H1 (cell line): ENCODE measurements at regions not wholly inside any gene's neighbourhood (a gene's known extent, or its start where the extent isn't known, plus 50 kb on each side); places are given as distances from the start of the nearest gene placed in this dataset.

Source experiments
- TF ChIP-seq, protein P1 (sequence below), 3 experiments: IDR thresholded peaks; 1 replicate in 2 of 3; 2 replicates in 1 of 3; pipeline versions ENCODE4 v1.5.1 to v1.6.1; 2011; ENCODE audit warnings: low read length in 3 of 3, mild to moderate bottlenecking in 3 of 3, inconsistent platforms in 2 of 3, low read depth in 1 of 3, moderate library complexity in 1 of 3; ENCODE audit not compliant: insufficient read depth in 1 of 3; ENCODE audit errors: control extremely low read depth in 1 of 3
- TF ChIP-seq, protein P2 (sequence below): IDR thresholded peaks from 2 replicates; pipeline ENCODE4 v1.6.1; 2012; ENCODE audit warnings: inconsistent platforms

- TF ChIP-seq, protein P1, sequence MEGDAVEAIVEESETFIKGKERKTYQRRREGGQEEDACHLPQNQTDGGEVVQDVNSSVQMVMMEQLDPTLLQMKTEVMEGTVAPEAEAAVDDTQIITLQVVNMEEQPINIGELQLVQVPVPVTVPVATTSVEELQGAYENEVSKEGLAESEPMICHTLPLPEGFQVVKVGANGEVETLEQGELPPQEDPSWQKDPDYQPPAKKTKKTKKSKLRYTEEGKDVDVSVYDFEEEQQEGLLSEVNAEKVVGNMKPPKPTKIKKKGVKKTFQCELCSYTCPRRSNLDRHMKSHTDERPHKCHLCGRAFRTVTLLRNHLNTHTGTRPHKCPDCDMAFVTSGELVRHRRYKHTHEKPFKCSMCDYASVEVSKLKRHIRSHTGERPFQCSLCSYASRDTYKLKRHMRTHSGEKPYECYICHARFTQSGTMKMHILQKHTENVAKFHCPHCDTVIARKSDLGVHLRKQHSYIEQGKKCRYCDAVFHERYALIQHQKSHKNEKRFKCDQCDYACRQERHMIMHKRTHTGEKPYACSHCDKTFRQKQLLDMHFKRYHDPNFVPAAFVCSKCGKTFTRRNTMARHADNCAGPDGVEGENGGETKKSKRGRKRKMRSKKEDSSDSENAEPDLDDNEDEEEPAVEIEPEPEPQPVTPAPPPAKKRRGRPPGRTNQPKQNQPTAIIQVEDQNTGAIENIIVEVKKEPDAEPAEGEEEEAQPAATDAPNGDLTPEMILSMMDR (IDR thresholded peaks at IDR 0.05; ENCODE audit: control extremely low read depth in 1 of 3, insufficient read depth in 1 of 3, low read depth in 1 of 3, low read length in 3 of 3), result no peak
- TF ChIP-seq, protein P2, sequence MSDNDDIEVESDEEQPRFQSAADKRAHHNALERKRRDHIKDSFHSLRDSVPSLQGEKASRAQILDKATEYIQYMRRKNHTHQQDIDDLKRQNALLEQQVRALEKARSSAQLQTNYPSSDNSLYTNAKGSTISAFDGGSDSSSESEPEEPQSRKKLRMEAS, result no peak
These were observed 195.8 kb upstream of the RBMY1B start for GRCh38 chrY:21315366-21315765.
